NCI-H2029 (cell line): ENCODE measurements at regions not wholly inside any gene's neighbourhood (a gene's known extent, or its start where the extent isn't known, plus 50 kb on each side); places are given as distances from the start of the nearest gene placed in this dataset.
"Not testable (repeated sequence)": the region's sequence is repeated elsewhere in the genome, so short reads cannot be mapped to it uniquely, and the experiment has no call there.

Experiments
- DNase-seq: peaks from one replicate; lab custom pipeline; 2025; lab: John Stamatoyannopoulos, UW

- DNase-seq = no peak
Observed at GRCh38 chr6:1445650-1446330, 56.4 kb downstream of the FOXF2 start.

GRCh38 chr6:1449896-1450295 lies 60.5 kb downstream of the FOXF2 start:
- DNase-seq = no peak

- no peak for DNase-seq
Observed at GRCh38 chr6:1453024-1453423, 63.6 kb downstream of the FOXF2 start.

GRCh38 chr6:1456816-1457215 lies 67.4 kb downstream of the FOXF2 start:
- DNase-seq = not testable (repeated sequence)

GRCh38 chr6:1461207-1461606 lies 71.8 kb downstream of the FOXF2 start:
- DNase-seq = no peak

GRCh38 chr6:1461736-1462135 lies 72.4 kb downstream of the FOXF2 start:
- no peak for DNase-seq

GRCh38 chr6:1463275-1463674 lies 73.9 kb downstream of the FOXF2 start:
- no peak for DNase-seq

- DNase-seq = no peak
Observed at GRCh38 chr6:1463751-1464426, 74.5 kb downstream of the FOXF2 start.

- DNase-seq = no peak
Observed at GRCh38 chr6:1464781-1465370, 75.5 kb downstream of the FOXF2 start.

- DNase-seq = no peak
Observed at GRCh38 chr6:1468126-1468525, 78.8 kb downstream of the FOXF2 start.

GRCh38 chr6:1470040-1470439 lies 80.7 kb downstream of the FOXF2 start:
- no peak for DNase-seq

- no peak for DNase-seq
Observed at GRCh38 chr6:1472643-1473042, 83.3 kb downstream of the FOXF2 start.

- DNase-seq = no peak
Observed at GRCh38 chr6:1473166-1473565, 83.8 kb downstream of the FOXF2 start.

- DNase-seq = no peak
Observed at GRCh38 chr6:1473598-1473997, 84.2 kb downstream of the FOXF2 start.

GRCh38 chr6:1474205-1474604 lies 84.8 kb downstream of the FOXF2 start:
- DNase-seq = no peak

GRCh38 chr6:1475174-1475573 lies 85.8 kb downstream of the FOXF2 start:
- DNase-seq = no peak

GRCh38 chr6:1477432-1478090 lies 88.2 kb downstream of the FOXF2 start:
- DNase-seq = no peak

- DNase-seq = not testable (repeated sequence)
Observed at GRCh38 chr6:1478163-1478826, 88.9 kb downstream of the FOXF2 start.

- DNase-seq = no peak
Observed at GRCh38 chr6:1479095-1479494, 89.7 kb downstream of the FOXF2 start.

- no peak for DNase-seq
Observed at GRCh38 chr6:1479601-1480221, 90.3 kb downstream of the FOXF2 start.

- DNase-seq = no peak
Observed at GRCh38 chr6:1481286-1481685, 91.9 kb downstream of the FOXF2 start.
